Natural killer cell (primary cell): ENCODE measurements at regions not wholly inside any gene's neighbourhood (a gene's known extent, or its start where the extent isn't known, plus 50 kb on each side); places are given as distances from the start of the nearest gene placed in this dataset.

Source experiments
- ATAC-seq, 3 donors: fragments of 150-1000 bp in 2 of 3; fragments of 200-7000 bp in 1 of 3; cut with Tn5 transposase; 1 replicate in 1 of 3; 2 replicates in 2 of 3; pipeline ENCODE4 v1.10.0; 2021; ENCODE audit warnings: mild to moderate bottlenecking in 2 of 3, moderate library complexity in 2 of 3
- DNase-seq, 2 donors: peaks; one replicate each; pipeline versions ENCODE4 v3.0.0 to v3.0.0-alpha.2; 2013 to 2021; ENCODE audit warnings: mixed read lengths in 1 of 2
- H3K27ac ChIP-seq: one replicate; pipeline ENCODE4 v1.5.1; 2013; ENCODE audit warnings: mild to moderate bottlenecking, low read length
- H3K27me3 ChIP-seq: one replicate; pipeline ENCODE4 v1.6.1; 2013; ENCODE audit warnings: low read length; ENCODE audit not compliant: control insufficient read depth, insufficient read depth
- H3K36me3 ChIP-seq: one replicate; pipeline ENCODE4 v1.6.1; 2013; ENCODE audit warnings: low read length; ENCODE audit not compliant: control insufficient read depth, insufficient read depth
- H3K4me1 ChIP-seq: one replicate; pipeline ENCODE4 v1.6.1; 2013; ENCODE audit warnings: low read length; ENCODE audit not compliant: control insufficient read depth, insufficient read depth
- H3K4me3 ChIP-seq: one replicate; pipeline ENCODE4 v1.5.1; 2013; ENCODE audit warnings: low read length
- H3K9me3 ChIP-seq: one replicate; pipeline ENCODE4 v1.6.1; 2013; ENCODE audit warnings: low read length; ENCODE audit not compliant: control insufficient read depth, insufficient read depth
- H3K27ac Mint-ChIP-seq, 2 donors: one replicate each; pipeline ENCODE4 v1.8.0; 2022; ENCODE audit warnings: mild to moderate bottlenecking in 2 of 2, mixed read lengths in 2 of 2, moderate library complexity in 1 of 2
- H3K27me3 Mint-ChIP-seq, 2 donors: one replicate each; pipeline ENCODE4 v1.8.0; 2022; ENCODE audit warnings: low read depth in 2 of 2, mixed read lengths in 2 of 2
- H3K36me3 Mint-ChIP-seq: one replicate; pipeline ENCODE4 v1.8.0; 2022; ENCODE audit warnings: mixed read lengths
- H3K4me1 Mint-ChIP-seq, 2 donors: one replicate each; pipeline ENCODE4 v1.8.0; 2022; ENCODE audit warnings: mixed read lengths in 2 of 2
- H3K4me3 Mint-ChIP-seq: one replicate; pipeline ENCODE4 v1.8.0; 2022; ENCODE audit warnings: mild to moderate bottlenecking, moderate library complexity, mixed read lengths
- H3K9me3 Mint-ChIP-seq, 2 donors: one replicate each; pipeline ENCODE4 v1.8.0; 2022; ENCODE audit warnings: mixed read lengths in 2 of 2
- CTCF ChIP-seq: fragments of 200-600 bp; IDR thresholded peaks from one replicate; pipeline ENCODE4 v1.8.0; 2022; ENCODE audit warnings: antibody characterized with exemption
- WGBS: methylation state at CpG from one replicate; pipeline ENCODE4 v1.1.7; 2013; ENCODE audit warnings: missing lambda C conversion rate; ENCODE audit not compliant: insufficient coverage; 5-methylcytosine and 5-hydroxymethylcytosine counted together
- intact Hi-C: fragments of 100-400 bp; cut with micrococcal nuclease; formaldehyde crosslinking; loops from one replicate; pipeline ENCODE4 v1.14.2; 2022

DNA sequence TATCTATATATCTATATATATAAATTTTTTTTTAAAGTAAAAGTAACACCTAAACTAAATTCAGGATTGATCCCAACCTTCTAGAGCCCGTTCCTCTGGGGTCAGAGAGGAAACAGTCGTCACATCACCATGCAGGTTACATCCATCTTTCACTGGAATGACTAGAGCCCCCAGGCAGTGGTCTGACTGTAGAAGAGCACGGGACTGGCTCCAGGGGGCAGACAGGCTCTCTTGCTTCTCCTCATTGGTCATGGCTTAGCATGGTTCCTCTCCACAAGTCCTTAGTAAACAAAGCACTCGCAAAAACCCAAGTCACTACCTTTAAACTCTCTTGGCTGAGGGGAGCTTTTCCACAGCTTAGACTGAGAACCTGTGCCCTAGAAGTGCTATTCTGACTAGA lies 110.5 kb downstream of the NR2F2 start:
- Histone ChIP-seq H3K27me3 (no peaks in the 10 kb centered on the region), H3K27ac (no peak overlapping the region), H3K36me3 (no peaks in the 10 kb centered on the region), H3K4me1 (no peaks in the 10 kb centered on the region), H3K4me3 (no peak overlapping the region), H3K9me3 (no peaks in the 10 kb centered on the region)
- peaks cover 0 to 2% of the 10 kb centered on the region in 2 donors for H3K9me3 Mint-ChIP-seq
- no peak overlapping the region for H3K4me3 Mint-ChIP-seq
- no peaks in the 10 kb centered on the region for H3K36me3 Mint-ChIP-seq
- peaks cover 3 to 5% of the 10 kb centered on the region in 2 donors for H3K27me3 Mint-ChIP-seq
- WGBS = 88% methylated on average over 4 of the region's 4 CpGs
- ATAC-seq (no peak), DNase-seq (no peak)
- TF ChIP-seq CTCF = no peak
- H3K27ac Mint-ChIP-seq = no peak overlapping the region
- no peaks in the 10 kb centered on the region for H3K4me1 Mint-ChIP-seq
- intact Hi-C loops = no loop called here

DNA sequence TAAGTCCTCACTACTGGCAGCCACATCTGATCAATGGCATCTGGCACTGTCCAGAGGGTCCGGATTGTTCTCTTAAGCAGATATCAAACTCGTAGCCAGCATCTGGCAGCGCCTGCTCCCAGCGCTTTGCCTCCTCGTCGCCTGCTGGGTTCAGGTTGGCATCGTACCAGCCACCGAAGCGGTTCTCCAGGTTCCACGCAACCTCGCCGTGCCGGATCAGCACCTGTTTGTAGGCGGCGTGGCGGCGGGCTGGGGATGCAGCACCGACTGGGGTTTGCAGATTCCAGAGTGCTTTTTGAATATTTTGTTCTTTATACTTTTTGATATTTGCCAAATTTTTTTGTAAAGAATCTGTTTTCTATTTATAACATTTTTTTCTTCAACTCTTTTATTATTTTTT lies 111.6 kb downstream of the NR2F2 start:
- H3K36me3 Mint-ChIP-seq = no peaks in the 10 kb centered on the region
- Histone ChIP-seq H3K4me3 (no peak overlapping the region), H3K9me3 (no peaks in the 10 kb centered on the region), H3K27me3 (no peaks in the 10 kb centered on the region), H3K27ac (no peak overlapping the region), H3K4me1 (no peaks in the 10 kb centered on the region), H3K36me3 (no peaks in the 10 kb centered on the region)
- WGBS = 92% methylated on average over 18 of the region's 18 CpGs
- H3K27me3 Mint-ChIP-seq = peaks cover 6 to 12% of the 10 kb centered on the region in 2 donors
- no peak overlapping the region for H3K27ac Mint-ChIP-seq
- H3K4me3 Mint-ChIP-seq = no peak overlapping the region
- no peak for TF ChIP-seq CTCF
- intact Hi-C loops = no loop called here
- H3K9me3 Mint-ChIP-seq = peaks cover 0 to 2% of the 10 kb centered on the region in 2 donors
- H3K4me1 Mint-ChIP-seq = no peaks in the 10 kb centered on the region
- DNase-seq = no peak
- no peak for ATAC-seq

- Histone ChIP-seq H3K4me3 (no peak overlapping the region), H3K36me3 (no peaks in the 10 kb centered on the region), H3K27me3 (no peaks in the 10 kb centered on the region), H3K4me1 (no peaks in the 10 kb centered on the region), H3K9me3 (no peaks in the 10 kb centered on the region), H3K27ac (no peak overlapping the region)
- Mint-ChIP-seq H3K27me3 (peaks cover 4 to 16% of the 10 kb centered on the region in 2 donors), H3K36me3 (no peaks in the 10 kb centered on the region), H3K4me1 (no peaks in the 10 kb centered on the region), H3K27ac (no peak overlapping the region), H3K9me3 (peaks cover 0 to under 1% of the 10 kb centered on the region in 2 donors), H3K4me3 (no peak overlapping the region)
- 89% methylated on average over 3 of the region's 3 CpGs for WGBS
- TF ChIP-seq CTCF = no peak
- intact Hi-C loops = no loop called here
- no peak for DNase-seq
- no peak for ATAC-seq
Measured at GRCh38 chr15:96444865-96445264, 114.4 kb downstream of the NR2F2 start.

DNA sequence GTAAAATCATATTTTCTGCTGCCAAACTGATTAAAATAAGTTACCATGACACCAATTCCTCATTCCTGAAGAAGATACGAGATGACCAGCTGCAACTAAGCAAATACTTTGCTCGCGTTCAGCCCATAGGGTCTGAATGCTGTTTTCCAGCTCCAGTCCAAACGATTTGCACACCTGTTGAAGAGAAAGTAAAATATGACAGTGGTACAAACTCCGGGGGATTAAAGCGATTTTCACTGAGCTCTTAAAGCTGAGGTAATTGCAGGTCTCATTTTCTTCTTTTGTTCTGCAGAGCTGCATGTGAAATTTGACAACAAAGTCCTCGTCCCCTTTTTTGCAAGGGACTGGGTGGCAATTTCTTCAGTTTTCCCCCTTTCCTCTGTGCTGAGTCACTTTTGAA lies 118.4 kb downstream of the NR2F2 start:
- Mint-ChIP-seq H3K27me3 (peaks cover 15 to 16% of the 10 kb centered on the region in 2 donors), H3K4me3 (no peak overlapping the region), H3K36me3 (no peaks in the 10 kb centered on the region), H3K9me3 (no peaks in the 10 kb centered on the region), H3K4me1 (no peaks in the 10 kb centered on the region), H3K27ac (no peak overlapping the region)
- Histone ChIP-seq H3K4me1 (no peaks in the 10 kb centered on the region), H3K9me3 (no peaks in the 10 kb centered on the region), H3K36me3 (no peaks in the 10 kb centered on the region), H3K4me3 (no peak overlapping the region), H3K27ac (no peak overlapping the region), H3K27me3 (no peaks in the 10 kb centered on the region)
- TF ChIP-seq CTCF = no peak
- intact Hi-C loops = no loop called here
- 78% methylated on average over 7 of the region's 7 CpGs for WGBS
- DNase-seq = no peak
- ATAC-seq = no peak
